ENCODE measurements at regions not wholly inside any gene's neighbourhood (a gene's known extent, or its start where the extent isn't known, plus 50 kb on each side); places are given as distances from the start of the nearest gene placed in this dataset.

GRCh38 chr12:67073336-67073735 is 195.8 kb upstream of the CAND1 start:
- no peaks in the 10 kb centered on the region for H3K9me3 ChIP-seq
- DNase-seq (ENCODE audit: low spot score in 2 of 2): no peak
- H3K27me3 ChIP-seq: no peaks in the 10 kb centered on the region
- H3K27ac ChIP-seq: no peak overlapping the region
- TF ChIP-seq CTCF (IDR thresholded peaks at IDR 0.05): no peak
- TF ChIP-seq POLR2AphosphoS5 (IDR thresholded peaks at IDR 0.05): no peak
- no peak for TF ChIP-seq POLR2A (IDR thresholded peaks at IDR 0.05)
- intact Hi-C loops (cut with DNase I; ENCODE audit: low total_unique reads): no loop called here
- no peak overlapping the region for H3K4me3 ChIP-seq
- H3K4me1 ChIP-seq: no peaks in the 10 kb centered on the region
- H3K36me3 ChIP-seq: no peaks in the 10 kb centered on the region

DNA sequence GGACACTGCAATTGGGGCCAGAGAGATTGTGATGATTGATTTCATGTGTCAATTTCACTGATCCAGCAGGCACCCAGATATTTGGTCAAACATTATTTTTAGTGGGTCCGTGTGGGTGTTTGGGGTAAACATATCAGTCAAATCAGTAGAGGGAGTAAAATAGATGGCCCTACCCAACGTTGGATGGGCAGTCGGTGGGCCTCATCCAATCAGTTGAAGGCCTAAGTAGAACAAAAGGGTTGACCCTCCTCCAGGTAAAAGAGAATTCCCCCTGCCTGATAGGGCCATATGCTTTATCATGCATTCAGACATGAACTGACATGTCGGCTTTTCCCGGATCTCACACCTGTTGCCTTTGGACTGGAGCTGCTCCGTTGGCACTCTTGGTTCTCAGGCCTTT is 195.1 kb upstream of the CAND1 start:
- Histone ChIP-seq H3K27ac (no peak overlapping the region), H3K9me3 (no peaks in the 10 kb centered on the region), H3K4me3 (no peak overlapping the region), H3K36me3 (no peaks in the 10 kb centered on the region), H3K27me3 (no peaks in the 10 kb centered on the region), H3K4me1 (no peaks in the 10 kb centered on the region)
- TF ChIP-seq POLR2AphosphoS5 (IDR thresholded peaks at IDR 0.05) (no peak), POLR2A (IDR thresholded peaks at IDR 0.05) (no peak), CTCF (IDR thresholded peaks at IDR 0.05) (no peak)
- intact Hi-C loops (cut with DNase I; ENCODE audit: low total_unique reads): no loop called here
- no peak for DNase-seq (ENCODE audit: low spot score in 2 of 2)

GRCh38 chr12:67077617-67078016 is 191.5 kb upstream of the CAND1 start:
- H3K27me3 ChIP-seq: no peaks in the 10 kb centered on the region
- H3K4me3 ChIP-seq: no peak overlapping the region
- intact Hi-C loops (cut with DNase I; ENCODE audit: low total_unique reads): no loop called here
- H3K27ac ChIP-seq: no peak overlapping the region
- H3K36me3 ChIP-seq: no peaks in the 10 kb centered on the region
- no peaks in the 10 kb centered on the region for H3K4me1 ChIP-seq
- no peak for DNase-seq (ENCODE audit: low spot score in 2 of 2)
- no peaks in the 10 kb centered on the region for H3K9me3 ChIP-seq
- no peak for TF ChIP-seq CTCF (IDR thresholded peaks at IDR 0.05)
- no peak for TF ChIP-seq POLR2A (IDR thresholded peaks at IDR 0.05)

DNA sequence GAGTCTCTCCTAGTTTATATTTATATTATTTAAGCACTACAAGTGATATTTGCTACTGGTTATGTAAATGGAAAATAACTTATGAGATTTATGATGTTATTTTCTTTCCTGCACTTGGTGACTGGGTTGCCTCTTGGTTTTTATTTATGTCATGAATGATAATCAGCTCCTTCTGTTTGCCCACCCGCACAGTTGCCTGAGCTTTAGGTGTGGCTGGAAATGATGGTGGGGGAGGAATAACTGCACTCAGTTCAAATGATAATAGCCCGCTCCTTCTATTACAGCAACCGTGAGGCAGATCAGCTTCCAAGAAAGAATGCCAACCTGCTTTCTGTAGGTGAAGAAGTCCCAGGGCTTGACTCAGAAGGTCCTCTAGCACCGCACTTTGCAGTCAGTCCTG is 190.2 kb upstream of the CAND1 start:
- H3K36me3 ChIP-seq: no peaks in the 10 kb centered on the region
- no peak overlapping the region for H3K4me3 ChIP-seq
- TF ChIP-seq POLR2AphosphoS5 (IDR thresholded peaks at IDR 0.05): no peak
- no peak for TF ChIP-seq CTCF (IDR thresholded peaks at IDR 0.05)
- TF ChIP-seq POLR2A (IDR thresholded peaks at IDR 0.05): no peak
- H3K27ac ChIP-seq: no peak overlapping the region
- H3K4me1 ChIP-seq: no peaks in the 10 kb centered on the region
- no peaks in the 10 kb centered on the region for H3K9me3 ChIP-seq
- no peaks in the 10 kb centered on the region for H3K27me3 ChIP-seq
- DNase-seq (ENCODE audit: low spot score in 2 of 2): no peak
- intact Hi-C loops (cut with DNase I; ENCODE audit: low total_unique reads): no loop called here

DNA sequence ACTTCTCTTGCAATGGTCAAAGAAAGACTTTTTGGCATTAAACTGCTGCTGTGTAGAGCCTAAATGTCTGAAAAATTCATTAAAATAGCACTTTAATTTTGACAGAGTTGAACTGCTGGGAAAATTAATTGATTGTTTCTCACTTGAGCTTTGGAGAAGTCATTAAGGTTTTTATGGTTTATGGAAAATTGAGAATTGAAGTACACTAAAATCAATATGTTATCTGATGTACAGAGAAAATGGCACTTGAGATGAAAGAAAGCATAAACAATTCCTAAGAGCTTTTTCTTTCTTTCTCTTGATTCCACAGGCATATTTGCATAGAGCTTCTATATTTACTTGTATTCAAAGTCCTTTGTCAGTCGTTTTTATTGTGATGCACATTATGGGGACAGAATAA is 188.5 kb upstream of the CAND1 start:
- TF ChIP-seq POLR2A (IDR thresholded peaks at IDR 0.05) (no peak), POLR2AphosphoS5 (IDR thresholded peaks at IDR 0.05) (no peak), CTCF (IDR thresholded peaks at IDR 0.05) (no peak)
- H3K4me1 ChIP-seq: no peaks in the 10 kb centered on the region
- H3K36me3 ChIP-seq: no peaks in the 10 kb centered on the region
- no peak for DNase-seq (ENCODE audit: low spot score in 2 of 2)
- H3K27ac ChIP-seq: no peak overlapping the region
- no peaks in the 10 kb centered on the region for H3K9me3 ChIP-seq
- intact Hi-C loops (cut with DNase I; ENCODE audit: low total_unique reads): no loop called here
- no peak overlapping the region for H3K4me3 ChIP-seq
- H3K27me3 ChIP-seq: no peaks in the 10 kb centered on the region

Measured in breast epithelium (tissue), 4 donors.